ENCODE measurements at regions not wholly inside any gene's neighbourhood (a gene's known extent, or its start where the extent isn't known, plus 50 kb on each side); places are given as distances from the start of the nearest gene placed in this dataset.

DNA sequence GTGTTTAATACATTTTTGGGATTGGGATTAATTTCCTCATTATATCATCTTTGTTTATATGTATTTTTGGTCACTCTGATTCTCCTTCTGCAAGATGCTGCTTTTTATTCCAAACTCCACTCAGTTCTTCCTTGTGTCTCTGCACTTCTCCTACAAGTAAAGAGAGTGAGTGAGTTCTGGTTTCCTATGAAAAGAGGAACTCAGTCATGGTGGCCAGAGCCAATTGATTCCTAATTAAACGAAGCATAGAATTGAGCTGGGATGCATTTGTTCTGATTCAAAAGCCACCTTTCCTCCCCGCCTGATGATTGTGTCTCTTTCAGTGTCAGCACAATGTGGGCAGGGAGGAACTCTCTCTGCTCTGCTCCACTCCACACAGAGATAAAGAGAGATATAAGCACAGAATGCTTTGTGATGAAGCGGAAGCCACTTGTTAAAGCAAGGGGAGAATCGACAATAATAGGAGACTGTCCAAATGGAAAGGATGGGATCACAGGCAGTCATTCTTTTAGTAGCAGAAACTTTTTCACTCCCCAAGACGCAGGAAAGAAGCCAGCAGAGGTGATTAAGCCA lies 121.3 kb upstream of the GOT2 start:
- TF ChIP-seq, protein P1, sequence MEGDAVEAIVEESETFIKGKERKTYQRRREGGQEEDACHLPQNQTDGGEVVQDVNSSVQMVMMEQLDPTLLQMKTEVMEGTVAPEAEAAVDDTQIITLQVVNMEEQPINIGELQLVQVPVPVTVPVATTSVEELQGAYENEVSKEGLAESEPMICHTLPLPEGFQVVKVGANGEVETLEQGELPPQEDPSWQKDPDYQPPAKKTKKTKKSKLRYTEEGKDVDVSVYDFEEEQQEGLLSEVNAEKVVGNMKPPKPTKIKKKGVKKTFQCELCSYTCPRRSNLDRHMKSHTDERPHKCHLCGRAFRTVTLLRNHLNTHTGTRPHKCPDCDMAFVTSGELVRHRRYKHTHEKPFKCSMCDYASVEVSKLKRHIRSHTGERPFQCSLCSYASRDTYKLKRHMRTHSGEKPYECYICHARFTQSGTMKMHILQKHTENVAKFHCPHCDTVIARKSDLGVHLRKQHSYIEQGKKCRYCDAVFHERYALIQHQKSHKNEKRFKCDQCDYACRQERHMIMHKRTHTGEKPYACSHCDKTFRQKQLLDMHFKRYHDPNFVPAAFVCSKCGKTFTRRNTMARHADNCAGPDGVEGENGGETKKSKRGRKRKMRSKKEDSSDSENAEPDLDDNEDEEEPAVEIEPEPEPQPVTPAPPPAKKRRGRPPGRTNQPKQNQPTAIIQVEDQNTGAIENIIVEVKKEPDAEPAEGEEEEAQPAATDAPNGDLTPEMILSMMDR (IDR thresholded peaks at IDR 0.05): no peak
- TF ChIP-seq POLR2A (IDR thresholded peaks at IDR 0.05): no peak
